Activated CD4-positive, alpha-beta memory T cell treated with anti-CD3 and anti-CD28 coated beads, Interleukin-2, amount 10 ng/mL, durations not matched to agents 7 days and 5 days (primary cell): ENCODE measurements at regions not wholly inside any gene's neighbourhood (a gene's known extent, or its start where the extent isn't known, plus 50 kb on each side); places are given as distances from the start of the nearest gene placed in this dataset.

ENCODE experiments used
- CTCF ChIA-PET: fragments of 350-600 bp; sonication (Branson Sonifier 250); formaldehyde crosslinking; loops from one replicate; lab custom pipeline; 2021; ENCODE audit warnings: antibody characterized with exemption, inconsistent platforms; lab: Charles Lee
- POLR2A ChIA-PET: fragments of 350-600 bp; sonication (Branson Sonifier 250); formaldehyde crosslinking; loops from one replicate; lab custom pipeline; 2021; ENCODE audit warnings: antibody characterized with exemption; lab: Charles Lee
- DNase-seq: peaks from one replicate; pipeline ENCODE4 v3.0.0-alpha.2; 2020
- H3K27ac Mint-ChIP-seq: one replicate; pipeline ENCODE4 v1.8.0; 2021; ENCODE audit warnings: mild to moderate bottlenecking, mixed read lengths
- H3K27me3 Mint-ChIP-seq: one replicate; pipeline ENCODE4 v1.8.0; 2021; ENCODE audit warnings: mixed read lengths
- H3K36me3 Mint-ChIP-seq: one replicate; pipeline ENCODE4 v1.8.0; 2021; ENCODE audit warnings: low read depth, mixed read lengths
- H3K4me1 Mint-ChIP-seq: one replicate; pipeline ENCODE4 v1.8.0; 2021; ENCODE audit warnings: mixed read lengths
- H3K4me3 Mint-ChIP-seq: one replicate; pipeline ENCODE4 v1.8.0; 2021; ENCODE audit warnings: mild to moderate bottlenecking, mixed read lengths
- H3K9me3 Mint-ChIP-seq: one replicate; pipeline ENCODE4 v1.8.0; 2021; ENCODE audit warnings: mixed read lengths

- no peak overlapping the region for H3K4me3 Mint-ChIP-seq
Measured at GRCh38 chr9:73525350-73525749, 373.7 kb downstream of the ANXA1 start.

GRCh38 chr9:73527521-73527920 lies 375.9 kb downstream of the ANXA1 start:
- Mint-ChIP-seq H3K36me3 (no peaks in the 10 kb centered on the region), H3K4me3 (no peak overlapping the region), H3K4me1 (no peaks in the 10 kb centered on the region), H3K9me3 (no peaks in the 10 kb centered on the region), H3K27me3 (no peaks in the 10 kb centered on the region), H3K27ac (no peak overlapping the region)
- no peak for DNase-seq
- CTCF ChIA-PET = no interaction called here
- POLR2A ChIA-PET = no interaction called here

More at GRCh38 chr9:73525350-73525749, 373.7 kb downstream of the ANXA1 start:
- no peaks in the 10 kb centered on the region for H3K4me1 Mint-ChIP-seq
- no peak for DNase-seq
- no peaks in the 10 kb centered on the region for H3K27me3 Mint-ChIP-seq
- CTCF ChIA-PET = no interaction called here
- POLR2A ChIA-PET = no interaction called here
- no peak overlapping the region for H3K27ac Mint-ChIP-seq
- H3K9me3 Mint-ChIP-seq = no peaks in the 10 kb centered on the region
- H3K36me3 Mint-ChIP-seq = no peaks in the 10 kb centered on the region

- ChIA-PET POLR2A (no interaction called here), CTCF (no interaction called here)
- no peaks in the 10 kb centered on the region for H3K36me3 Mint-ChIP-seq
- H3K9me3 Mint-ChIP-seq = no peaks in the 10 kb centered on the region
- H3K27ac Mint-ChIP-seq = no peak overlapping the region
- DNase-seq = no peak
- H3K4me1 Mint-ChIP-seq = no peaks in the 10 kb centered on the region
- no peaks in the 10 kb centered on the region for H3K27me3 Mint-ChIP-seq
- H3K4me3 Mint-ChIP-seq = no peak overlapping the region
Measured at GRCh38 chr9:73528926-73529325, 377.3 kb downstream of the ANXA1 start.

GRCh38 chr9:73529666-73530065 lies 378.0 kb downstream of the ANXA1 start:
- Mint-ChIP-seq H3K4me3 (no peak overlapping the region), H3K9me3 (no peaks in the 10 kb centered on the region), H3K27me3 (no peaks in the 10 kb centered on the region), H3K27ac (no peak overlapping the region), H3K4me1 (no peaks in the 10 kb centered on the region), H3K36me3 (no peaks in the 10 kb centered on the region)
- CTCF ChIA-PET = no interaction called here
- no peak for DNase-seq
- POLR2A ChIA-PET = no interaction called here

- no peak for DNase-seq
- H3K27me3 Mint-ChIP-seq = no peaks in the 10 kb centered on the region
- no peaks in the 10 kb centered on the region for H3K9me3 Mint-ChIP-seq
- H3K36me3 Mint-ChIP-seq = no peaks in the 10 kb centered on the region
- no peaks in the 10 kb centered on the region for H3K4me1 Mint-ChIP-seq
- CTCF ChIA-PET = no interaction called here
- POLR2A ChIA-PET = no interaction called here
- no peak overlapping the region for H3K27ac Mint-ChIP-seq
- no peak overlapping the region for H3K4me3 Mint-ChIP-seq
Measured at GRCh38 chr9:73531051-73531532, 379.4 kb downstream of the ANXA1 start.

GRCh38 chr9:73531658-73532057 lies 380.0 kb downstream of the ANXA1 start:
- Mint-ChIP-seq H3K27me3 (no peaks in the 10 kb centered on the region), H3K4me3 (no peak overlapping the region), H3K4me1 (no peaks in the 10 kb centered on the region), H3K27ac (no peak overlapping the region), H3K36me3 (no peaks in the 10 kb centered on the region), H3K9me3 (no peaks in the 10 kb centered on the region)
- no peak for DNase-seq
- POLR2A ChIA-PET = no interaction called here
- CTCF ChIA-PET = no interaction called here

GRCh38 chr9:73532985-73533384 lies 381.3 kb downstream of the ANXA1 start:
- CTCF ChIA-PET = no interaction called here

GRCh38 chr9:73536403-73536802 lies 384.7 kb downstream of the ANXA1 start:
- Mint-ChIP-seq H3K9me3 (no peaks in the 10 kb centered on the region), H3K36me3 (no peaks in the 10 kb centered on the region), H3K4me3 (no peak overlapping the region), H3K4me1 (no peaks in the 10 kb centered on the region), H3K27me3 (no peaks in the 10 kb centered on the region), H3K27ac (no peak overlapping the region)
- ChIA-PET POLR2A (no interaction called here), CTCF (no interaction called here)
- no peak for DNase-seq

More at GRCh38 chr9:73532985-73533384, 381.3 kb downstream of the ANXA1 start:
- Mint-ChIP-seq H3K36me3 (no peaks in the 10 kb centered on the region), H3K4me3 (no peak overlapping the region), H3K27me3 (no peaks in the 10 kb centered on the region), H3K9me3 (no peaks in the 10 kb centered on the region), H3K27ac (no peak overlapping the region), H3K4me1 (no peaks in the 10 kb centered on the region)
- POLR2A ChIA-PET = no interaction called here
- no peak for DNase-seq

- CTCF ChIA-PET = no interaction called here
- Mint-ChIP-seq H3K27ac (no peak overlapping the region), H3K4me3 (no peak overlapping the region), H3K4me1 (no peaks in the 10 kb centered on the region), H3K36me3 (no peaks in the 10 kb centered on the region), H3K27me3 (no peaks in the 10 kb centered on the region), H3K9me3 (no peaks in the 10 kb centered on the region)
- DNase-seq = no peak
- POLR2A ChIA-PET = no interaction called here
Measured at GRCh38 chr9:73537561-73537960, 385.9 kb downstream of the ANXA1 start.

- Mint-ChIP-seq H3K27me3 (no peaks in the 10 kb centered on the region), H3K27ac (no peak overlapping the region), H3K4me3 (no peak overlapping the region), H3K9me3 (no peaks in the 10 kb centered on the region), H3K4me1 (no peaks in the 10 kb centered on the region), H3K36me3 (no peaks in the 10 kb centered on the region)
- CTCF ChIA-PET = no interaction called here
- no peak for DNase-seq
- POLR2A ChIA-PET = no interaction called here
Measured at GRCh38 chr9:73539881-73540390, 388.3 kb downstream of the ANXA1 start.

- ChIA-PET CTCF (no interaction called here), POLR2A (no interaction called here)
- Mint-ChIP-seq H3K4me1 (no peaks in the 10 kb centered on the region), H3K4me3 (no peak overlapping the region), H3K27me3 (no peaks in the 10 kb centered on the region), H3K9me3 (no peaks in the 10 kb centered on the region), H3K36me3 (no peaks in the 10 kb centered on the region), H3K27ac (no peak overlapping the region)
- no peak for DNase-seq
Measured at GRCh38 chr9:73541923-73542322, 390.3 kb downstream of the ANXA1 start.

- no peak for DNase-seq
- no peaks in the 10 kb centered on the region for H3K4me1 Mint-ChIP-seq
- POLR2A ChIA-PET = no interaction called here
- no peaks in the 10 kb centered on the region for H3K27me3 Mint-ChIP-seq
- no peak overlapping the region for H3K27ac Mint-ChIP-seq
- no peaks in the 10 kb centered on the region for H3K9me3 Mint-ChIP-seq
- H3K36me3 Mint-ChIP-seq = no peaks in the 10 kb centered on the region
- CTCF ChIA-PET = no interaction called here
- H3K4me3 Mint-ChIP-seq = no peak overlapping the region
Measured at GRCh38 chr9:73543727-73544126, 392.1 kb downstream of the ANXA1 start.

- no peak for DNase-seq
- ChIA-PET CTCF (no interaction called here), POLR2A (no interaction called here)
- no peak overlapping the region for H3K27ac Mint-ChIP-seq
- H3K27me3 Mint-ChIP-seq = no peaks in the 10 kb centered on the region
- no peaks in the 10 kb centered on the region for H3K4me1 Mint-ChIP-seq
- no peaks in the 10 kb centered on the region for H3K36me3 Mint-ChIP-seq
- no peaks in the 10 kb centered on the region for H3K9me3 Mint-ChIP-seq
- no peak overlapping the region for H3K4me3 Mint-ChIP-seq
Measured at GRCh38 chr9:73548201-73548600, 396.5 kb downstream of the ANXA1 start.

- POLR2A ChIA-PET = no interaction called here
- no peak overlapping the region for H3K4me3 Mint-ChIP-seq
- H3K36me3 Mint-ChIP-seq = no peaks in the 10 kb centered on the region
- no peaks in the 10 kb centered on the region for H3K4me1 Mint-ChIP-seq
- no peaks in the 10 kb centered on the region for H3K9me3 Mint-ChIP-seq
- no peak for DNase-seq
- CTCF ChIA-PET = no interaction called here
- no peak overlapping the region for H3K27ac Mint-ChIP-seq
- H3K27me3 Mint-ChIP-seq = no peaks in the 10 kb centered on the region
Measured at GRCh38 chr9:73549991-73550390, 398.3 kb downstream of the ANXA1 start.
